Keratinocyte (primary cell): ENCODE measurements at regions not wholly inside any gene's neighbourhood (a gene's known extent, or its start where the extent isn't known, plus 50 kb on each side); places are given as distances from the start of the nearest gene placed in this dataset.

Experiments used
- DNase-seq: peaks from one replicate; pipeline ENCODE4 v3.0.0-alpha.2; 2011; ENCODE audit warnings: low read depth, missing footprints, low spot score
- FAIRE-seq: peaks from 2 replicates; lab custom pipeline; 2011; peaks lifted over from hg19 to GRCh38; lab: Jason Lieb, UNC
- H2AFZ ChIP-seq: 2 replicates; pipeline ENCODE4 v1.6.0; 2012; ENCODE audit warnings: low read length, control low read depth, inconsistent platforms; ENCODE audit not compliant: control insufficient read depth
- H3K27ac ChIP-seq: 2 replicates; pipeline ENCODE4 v1.5.1; 2011; ENCODE audit warnings: low read length; ENCODE audit not compliant: control insufficient read depth, insufficient read depth
- H3K27me3 ChIP-seq: 3 replicates; pipeline ENCODE4 v1.6.0; 2011; ENCODE audit warnings: low read length; ENCODE audit not compliant: control insufficient read depth, insufficient read depth; ENCODE audit errors: extremely low read depth
- H3K36me3 ChIP-seq, 2 experiments: 2 replicates in 1 of 2; 3 replicates in 1 of 2; pipeline ENCODE4 v1.5.1; 2011; ENCODE audit warnings: low read length in 2 of 2, mild to moderate bottlenecking in 1 of 2; ENCODE audit not compliant: control insufficient read depth in 2 of 2, insufficient read depth in 2 of 2; ENCODE audit errors: extremely low read depth in 1 of 2
- H3K4me1 ChIP-seq: 3 replicates; pipeline ENCODE4 v1.5.1; 2011; ENCODE audit warnings: low read length; ENCODE audit not compliant: control insufficient read depth, insufficient read depth; ENCODE audit errors: extremely low read depth
- H3K4me2 ChIP-seq: 3 replicates; pipeline ENCODE4 v1.6.0; 2011; ENCODE audit warnings: low read depth, low read length; ENCODE audit not compliant: control insufficient read depth, insufficient read depth; ENCODE audit errors: extremely low read depth
- H3K4me3 ChIP-seq, 3 experiments: fragments of 200-600 bp in 1 of 3; sonication (generic) in 1 of 3; 2 replicates in 2 of 3; 3 replicates in 1 of 3; pipeline ENCODE4 v1.5.1; 2011 to 2016; ENCODE audit warnings: low read length in 3 of 3, mild to moderate bottlenecking in 3 of 3, control low read depth in 2 of 3, inconsistent platforms in 1 of 3, low read depth in 1 of 3, mixed read lengths in 1 of 3, mixed run types in 1 of 3, moderate library complexity in 1 of 3; ENCODE audit not compliant: control insufficient read depth in 2 of 3, insufficient read depth in 2 of 3; ENCODE audit errors: extremely low read depth in 1 of 3
- H3K79me2 ChIP-seq: 2 replicates; pipeline ENCODE4 v1.6.0; 2012; ENCODE audit warnings: low read length; ENCODE audit not compliant: control insufficient read depth, insufficient read depth
- H3K9ac ChIP-seq: 3 replicates; pipeline ENCODE4 v1.6.0; 2011; ENCODE audit warnings: low read length; ENCODE audit not compliant: control insufficient read depth, insufficient read depth; ENCODE audit errors: extremely low read depth
- H3K9me1 ChIP-seq: 3 replicates; pipeline ENCODE4 v1.6.0; 2011; ENCODE audit warnings: low read length; ENCODE audit not compliant: control insufficient read depth, insufficient read depth; ENCODE audit errors: extremely low read depth
- H3K9me3 ChIP-seq: 2 replicates; pipeline ENCODE4 v1.5.1; 2012; ENCODE audit warnings: low read depth, low read length; ENCODE audit not compliant: control insufficient read depth
- H4K20me1 ChIP-seq: 3 replicates; pipeline ENCODE4 v1.6.0; 2011; ENCODE audit warnings: low read length; ENCODE audit not compliant: control insufficient read depth, insufficient read depth; ENCODE audit errors: extremely low read depth
- CTCF ChIP-seq, 3 experiments: IDR thresholded peaks in 1 of 3; conservative IDR thresholded peaks in 1 of 3; optimal IDR thresholded peaks in 1 of 3; 2 replicates in 2 of 3; 3 replicates in 1 of 3; pipeline versions ENCODE3 to v1.5.1; 2011; ENCODE audit warnings: low read length in 3 of 3, mild to moderate bottlenecking in 3 of 3, moderate library complexity in 2 of 3, control low read depth in 1 of 3, inconsistent platforms in 1 of 3; ENCODE audit not compliant: insufficient read depth in 2 of 3; ENCODE audit errors: extremely low read depth in 1 of 3
- EZH2 ChIP-seq: IDR thresholded peaks from one replicate; pipeline ENCODE4 v1.6.1; 2012; ENCODE audit warnings: inconsistent platforms, mild to moderate bottlenecking, low read length, moderate library complexity
- dilution Hi-C: fragments of 300-500 bp; cut with MboI; formaldehyde crosslinking; loops from one replicate; pipeline ENCODE4 v1.7.0; 2020; ENCODE audit warnings: low sequenced_read_pairs; ENCODE audit not compliant: extremely low pct_ligation_motif_present

GRCh38 chr7:156251861-156252260 is 388.7 kb upstream of the RNF32 start:
- Histone ChIP-seq H3K27ac (no peak overlapping the region), H4K20me1 (no peaks in the 10 kb centered on the region), H3K9me1 (no peaks in the 10 kb centered on the region), H3K27me3 (no peaks in the 10 kb centered on the region), H3K4me1 (no peaks in the 10 kb centered on the region), H3K4me3 (no peak overlapping the region), H3K36me3 (no peaks in the 10 kb centered on the region), H3K79me2 (no peaks in the 10 kb centered on the region), H3K9me3 (peaks cover 3% of the 10 kb centered on the region), H2AFZ (no peak overlapping the region), H3K9ac (no peak overlapping the region), H3K4me2 (no peak overlapping the region)
- dilution Hi-C loops = no loop called here
- TF ChIP-seq CTCF (optimal IDR thresholded peaks at IDR 0.05 in 1 of 3, IDR thresholded peaks at IDR 0.05 in 1 of 3, conservative IDR thresholded peaks at IDR 0.05 in 1 of 3; ENCODE audit: extremely low read depth in 1 of 3, insufficient read depth in 2 of 3, low read length in 3 of 3) (no peak), EZH2 (no peak)
- no peak for DNase-seq
- FAIRE-seq = no peak

GRCh38 chr7:156240532-156240931 is 400.0 kb upstream of the RNF32 start:
- H3K27me3 ChIP-seq = no peaks in the 10 kb centered on the region
- no peak overlapping the region for H3K9ac ChIP-seq
- H3K27ac ChIP-seq = no peak overlapping the region
- no peak overlapping the region for H3K4me3 ChIP-seq
- H3K79me2 ChIP-seq = no peaks in the 10 kb centered on the region
- H3K9me1 ChIP-seq = no peaks in the 10 kb centered on the region
- DNase-seq (no peak), FAIRE-seq (no peak)
- H3K4me2 ChIP-seq = no peak overlapping the region
- H3K36me3 ChIP-seq = no peaks in the 10 kb centered on the region
- dilution Hi-C loops = no loop called here
- H2AFZ ChIP-seq = no peak overlapping the region
- H4K20me1 ChIP-seq = no peaks in the 10 kb centered on the region
- H3K4me1 ChIP-seq = no peaks in the 10 kb centered on the region
- H3K9me3 ChIP-seq = peaks cover 9% of the 10 kb centered on the region
- TF ChIP-seq CTCF (optimal IDR thresholded peaks at IDR 0.05 in 1 of 3, IDR thresholded peaks at IDR 0.05 in 1 of 3, conservative IDR thresholded peaks at IDR 0.05 in 1 of 3; ENCODE audit: extremely low read depth in 1 of 3, insufficient read depth in 2 of 3, low read length in 3 of 3) (no peak), EZH2 (no peak)
